CD14-positive monocyte (primary cell): ENCODE measurements at regions not wholly inside any gene's neighbourhood (a gene's known extent, or its start where the extent isn't known, plus 50 kb on each side); places are given as distances from the start of the nearest gene placed in this dataset.
"Not testable (repeated sequence)": the region's sequence is repeated elsewhere in the genome, so short reads cannot be mapped to it uniquely, and the experiment has no call there.

Experiments used
- DNase-seq, 3 donors: peaks; one replicate each; pipeline ENCODE4 v3.0.0-alpha.2; 2011 to 2022
- H2AFZ ChIP-seq: 2 replicates; pipeline ENCODE4 v1.6.0; 2012; ENCODE audit warnings: mild to moderate bottlenecking, low read depth, low read length, inconsistent platforms; ENCODE audit not compliant: insufficient read depth, poor library complexity, severe bottlenecking
- H3K27ac ChIP-seq, 2 donors: 1 replicate in 1 of 2; 2 replicates in 1 of 2; pipeline ENCODE4 v1.5.1; 2012 to 2013; ENCODE audit warnings: low read length in 2 of 2, control low read depth in 1 of 2, inconsistent platforms in 1 of 2, low read depth in 1 of 2, mild to moderate bottlenecking in 1 of 2
- H3K27me3 ChIP-seq, 2 donors: one replicate each; pipeline versions ENCODE4 v1.6.0 to v1.6.1; 2011 to 2013; ENCODE audit warnings: low read length in 2 of 2; ENCODE audit not compliant: control insufficient read depth in 2 of 2, insufficient read depth in 2 of 2
- H3K36me3 ChIP-seq, 2 donors: replicated peaks in 1 of 2; 1 replicate in 1 of 2; 2 replicates in 1 of 2; pipeline versions ENCODE4 v1.5.1 to v1.6.1; 2012 to 2013; ENCODE audit warnings: low read length in 2 of 2, control low read depth in 1 of 2, inconsistent platforms in 1 of 2, mild to moderate bottlenecking in 1 of 2; ENCODE audit not compliant: insufficient read depth in 2 of 2, control insufficient read depth in 1 of 2
- H3K4me1 ChIP-seq, 2 donors: 1 replicate in 1 of 2; 2 replicates in 1 of 2; pipeline versions ENCODE4 v1.5.1 to v1.6.1; 2012 to 2013; ENCODE audit warnings: low read length in 2 of 2, control low read depth in 1 of 2, inconsistent platforms in 1 of 2, mild to moderate bottlenecking in 1 of 2, moderate library complexity in 1 of 2; ENCODE audit not compliant: insufficient read depth in 2 of 2, control insufficient read depth in 1 of 2
- H3K4me2 ChIP-seq: replicated peaks from 2 replicates; pipeline ENCODE3; 2012; ENCODE audit warnings: low read length, moderate library complexity, mild to moderate bottlenecking; ENCODE audit not compliant: poor library complexity, severe bottlenecking; ENCODE audit errors: extremely low read depth
- H3K4me3 ChIP-seq, 3 experiments: fragments of 200-600 bp in 1 of 3; sonication (generic) in 1 of 3; replicated peaks in 1 of 3; 1 replicate in 2 of 3; 2 replicates in 1 of 3; pipeline ENCODE4 v1.5.1; 2011 to 2013; ENCODE audit warnings: low read length in 3 of 3, mild to moderate bottlenecking in 3 of 3, control low read depth in 2 of 3, low read depth in 2 of 3, inconsistent platforms in 1 of 3, moderate library complexity in 1 of 3
- H3K79me2 ChIP-seq: 2 replicates; pipeline ENCODE4 v1.6.0; 2012; ENCODE audit warnings: mild to moderate bottlenecking, control low read depth, inconsistent platforms, low read length, moderate library complexity; ENCODE audit not compliant: insufficient read depth
- H3K9ac ChIP-seq: 2 replicates; pipeline ENCODE4 v1.6.0; 2017; ENCODE audit warnings: low read length, mild to moderate bottlenecking; ENCODE audit not compliant: insufficient read depth, poor library complexity, severe bottlenecking
- H3K9me3 ChIP-seq, 2 donors: replicated peaks in 1 of 2; 1 replicate in 1 of 2; 2 replicates in 1 of 2; pipeline versions ENCODE4 v1.5.1 to v1.6.1; 2012 to 2013; ENCODE audit warnings: low read length in 2 of 2, control low read depth in 1 of 2; ENCODE audit not compliant: control insufficient read depth in 1 of 2, insufficient read depth in 1 of 2
- H4K20me1 ChIP-seq: 2 replicates; pipeline ENCODE4 v1.6.0; 2012; ENCODE audit warnings: mild to moderate bottlenecking, low read length, control low read depth, moderate library complexity; ENCODE audit not compliant: insufficient read depth
- H3K27ac Mint-ChIP-seq, 7 donors: one replicate each; pipeline ENCODE4 v1.8.0; 2020; ENCODE audit warnings: mild to moderate bottlenecking in 7 of 7, mixed read lengths in 7 of 7, moderate library complexity in 6 of 7, inconsistent platforms in 2 of 7
- H3K27me3 Mint-ChIP-seq, 3 donors: one replicate each; pipeline ENCODE4 v1.8.0; 2021 to 2022; ENCODE audit warnings: low read depth in 3 of 3, mild to moderate bottlenecking in 3 of 3, mixed read lengths in 3 of 3, moderate library complexity in 3 of 3, inconsistent platforms in 1 of 3
- H3K36me3 Mint-ChIP-seq, 2 donors: one replicate each; pipeline ENCODE4 v1.8.0; 2020; ENCODE audit warnings: mixed read lengths in 2 of 2, inconsistent platforms in 1 of 2, mild to moderate bottlenecking in 1 of 2
- H3K4me1 Mint-ChIP-seq: one replicate; pipeline ENCODE4 v1.8.0; 2020; ENCODE audit warnings: mild to moderate bottlenecking, mixed read lengths
- H3K4me3 Mint-ChIP-seq, 2 donors: one replicate each; pipeline ENCODE4 v1.8.0; 2020; ENCODE audit warnings: mild to moderate bottlenecking in 2 of 2, mixed read lengths in 2 of 2, moderate library complexity in 1 of 2
- H3K9me3 Mint-ChIP-seq, 7 donors: one replicate each; pipeline ENCODE4 v1.8.0; 2020 to 2022; ENCODE audit warnings: mixed read lengths in 7 of 7, mild to moderate bottlenecking in 6 of 7, moderate library complexity in 6 of 7, inconsistent platforms in 2 of 7
- WGBS: methylation state at CpG from one replicate; pipeline ENCODE4 v1.1.5; 2013; ENCODE audit warnings: missing lambda C conversion rate; ENCODE audit not compliant: insufficient coverage; 5-methylcytosine and 5-hydroxymethylcytosine counted together
- intact Hi-C, 2 donors: fragments of 100-400 bp; cut with micrococcal nuclease; formaldehyde crosslinking; loops; one replicate each; pipeline versions ENCODE4 v1.15.0 to v1.15.1; 2023

GRCh38 chr7:32748337-32748736, 143.2 kb downstream of the KBTBD2 start:
- H3K9ac ChIP-seq, H3K4me2 ChIP-seq, H3K27ac ChIP-seq, H3K36me3 Mint-ChIP-seq, H3K9me3 ChIP-seq, H3K4me3 Mint-ChIP-seq, DNase-seq, H3K27me3 Mint-ChIP-seq, intact Hi-C loops, H3K27me3 ChIP-seq, H2AFZ ChIP-seq, H3K4me1 ChIP-seq, H3K36me3 ChIP-seq, H3K4me1 Mint-ChIP-seq, H3K27ac Mint-ChIP-seq, H3K4me3 ChIP-seq, H3K79me2 ChIP-seq, H4K20me1 ChIP-seq: not testable (repeated sequence)
- peaks cover 6 to 18% (median 11%) of the 10 kb centered on the region in 7 donors for H3K9me3 Mint-ChIP-seq
- WGBS: no CpG with 5 or more reads among the region's 2 CpGs

DNA sequence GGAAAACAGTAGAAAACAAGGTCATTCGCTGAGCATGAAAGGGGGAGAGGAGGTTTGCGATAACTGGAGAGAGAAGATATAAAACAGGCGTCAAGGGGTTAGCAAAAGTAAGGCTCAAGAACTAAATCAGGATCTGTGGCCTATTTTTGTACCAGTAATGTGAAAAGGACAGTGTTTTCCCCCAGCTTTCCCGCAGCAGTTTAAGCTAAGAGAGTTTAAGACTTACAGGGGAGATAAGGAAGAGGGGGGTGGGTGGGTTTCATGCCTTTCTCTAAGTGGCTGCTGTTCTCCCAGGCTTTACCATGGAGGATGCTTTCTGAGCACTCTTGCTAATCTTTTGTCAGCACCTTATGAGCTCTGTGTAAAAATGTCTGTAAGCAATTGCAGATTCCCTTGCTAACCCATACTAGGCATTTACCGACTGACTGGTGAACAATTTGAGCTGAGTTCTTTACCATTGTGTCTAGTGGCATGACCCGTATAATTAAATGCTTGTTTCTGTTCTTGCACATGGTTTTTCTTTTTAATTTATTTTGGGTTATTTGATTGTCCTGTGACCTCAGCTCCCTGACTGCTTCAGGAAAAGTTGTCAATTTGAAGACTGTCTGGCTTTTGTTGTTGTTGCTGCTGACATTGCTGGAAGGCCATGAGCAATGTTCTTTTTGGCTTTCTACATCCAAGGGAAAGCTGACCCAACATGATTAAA, 144.0 kb downstream of the KBTBD2 start:
- H3K27ac Mint-ChIP-seq, H3K9me3 ChIP-seq, H3K27me3 Mint-ChIP-seq, H3K4me3 Mint-ChIP-seq, H3K27ac ChIP-seq, H3K4me3 ChIP-seq, H3K9ac ChIP-seq, H3K79me2 ChIP-seq, H3K4me1 ChIP-seq, H3K27me3 ChIP-seq, H4K20me1 ChIP-seq, H3K36me3 ChIP-seq, H2AFZ ChIP-seq, intact Hi-C loops, DNase-seq, H3K36me3 Mint-ChIP-seq, H3K4me1 Mint-ChIP-seq, H3K4me2 ChIP-seq: not testable (repeated sequence)
- WGBS: 95% methylated on average over 4 of the region's 6 CpGs
- peaks cover 3 to 13% (median 8%) of the 10 kb centered on the region in 7 donors for H3K9me3 Mint-ChIP-seq

GRCh38 chr7:32741853-32742476, 149.6 kb downstream of the KBTBD2 start:
- H3K4me3 ChIP-seq, H3K4me1 ChIP-seq, H3K9me3 ChIP-seq, H3K4me1 Mint-ChIP-seq, H3K4me2 ChIP-seq, H3K4me3 Mint-ChIP-seq, H4K20me1 ChIP-seq, DNase-seq, H3K9me3 Mint-ChIP-seq, H3K27ac Mint-ChIP-seq, H2AFZ ChIP-seq, H3K27me3 ChIP-seq, intact Hi-C loops, H3K27ac ChIP-seq, H3K36me3 Mint-ChIP-seq, H3K27me3 Mint-ChIP-seq, H3K79me2 ChIP-seq, H3K36me3 ChIP-seq, H3K9ac ChIP-seq: not testable (repeated sequence)
- no CpG with 5 or more reads among the region's 4 CpGs for WGBS

- intact Hi-C loops, H3K27ac Mint-ChIP-seq, H3K4me2 ChIP-seq, H3K9me3 Mint-ChIP-seq, H3K36me3 Mint-ChIP-seq, H3K27ac ChIP-seq, H3K36me3 ChIP-seq, H2AFZ ChIP-seq, H3K4me1 Mint-ChIP-seq, H3K4me1 ChIP-seq, H3K4me3 Mint-ChIP-seq, H3K27me3 ChIP-seq, H4K20me1 ChIP-seq, H3K27me3 Mint-ChIP-seq, H3K79me2 ChIP-seq, H3K4me3 ChIP-seq, DNase-seq, H3K9me3 ChIP-seq, H3K9ac ChIP-seq: not testable (repeated sequence)
- WGBS: no CpG with 5 or more reads among the region's 1 CpG
Observed at GRCh38 chr7:32739749-32740148, 151.8 kb downstream of the KBTBD2 start.
